ENCODE measurements at regions not wholly inside any gene's neighbourhood (a gene's known extent, or its start where the extent isn't known, plus 50 kb on each side); places are given as distances from the start of the nearest gene placed in this dataset.
"Not testable (repeated sequence)": the region's sequence is repeated elsewhere in the genome, so short reads cannot be mapped to it uniquely, and the experiment has no call there.

DNA sequence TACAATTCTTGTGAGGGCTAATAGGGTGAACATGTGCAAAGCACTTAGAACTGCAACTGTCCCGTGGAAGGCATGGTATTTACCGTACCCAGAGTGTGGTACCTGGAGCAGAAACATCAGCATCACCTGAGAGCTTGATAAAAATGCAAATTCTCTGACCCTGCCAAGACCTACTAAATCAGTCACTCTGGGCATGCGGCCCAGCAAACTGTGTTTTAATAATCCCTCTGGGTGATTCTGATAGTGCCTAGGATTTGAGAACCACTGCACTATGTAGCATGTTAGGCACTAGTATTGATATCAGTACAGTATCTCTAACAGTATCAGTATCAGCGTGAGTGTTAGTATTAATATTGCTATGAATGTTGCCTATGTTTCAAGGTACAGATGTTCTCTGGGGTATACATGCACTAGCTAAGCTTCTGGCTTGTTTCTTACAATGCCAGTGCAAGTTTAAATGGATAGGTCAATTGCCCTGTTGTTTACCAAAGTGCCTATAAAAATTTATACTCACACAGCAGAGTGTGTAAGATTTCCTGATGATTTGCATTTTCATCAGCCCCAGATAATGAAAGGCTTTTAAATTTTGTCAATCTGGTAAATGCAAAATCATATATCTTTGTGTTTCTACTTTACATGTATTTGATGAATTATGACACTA lies 354.0 kb downstream of the HS3ST1 start:
- DNase-seq (ENCODE audit: low read depth): no peak
- H3K4me3 ChIP-seq (replicated peaks; ENCODE audit: low read depth, low read length): no peak overlapping the region
- TF ChIP-seq, protein P1, sequence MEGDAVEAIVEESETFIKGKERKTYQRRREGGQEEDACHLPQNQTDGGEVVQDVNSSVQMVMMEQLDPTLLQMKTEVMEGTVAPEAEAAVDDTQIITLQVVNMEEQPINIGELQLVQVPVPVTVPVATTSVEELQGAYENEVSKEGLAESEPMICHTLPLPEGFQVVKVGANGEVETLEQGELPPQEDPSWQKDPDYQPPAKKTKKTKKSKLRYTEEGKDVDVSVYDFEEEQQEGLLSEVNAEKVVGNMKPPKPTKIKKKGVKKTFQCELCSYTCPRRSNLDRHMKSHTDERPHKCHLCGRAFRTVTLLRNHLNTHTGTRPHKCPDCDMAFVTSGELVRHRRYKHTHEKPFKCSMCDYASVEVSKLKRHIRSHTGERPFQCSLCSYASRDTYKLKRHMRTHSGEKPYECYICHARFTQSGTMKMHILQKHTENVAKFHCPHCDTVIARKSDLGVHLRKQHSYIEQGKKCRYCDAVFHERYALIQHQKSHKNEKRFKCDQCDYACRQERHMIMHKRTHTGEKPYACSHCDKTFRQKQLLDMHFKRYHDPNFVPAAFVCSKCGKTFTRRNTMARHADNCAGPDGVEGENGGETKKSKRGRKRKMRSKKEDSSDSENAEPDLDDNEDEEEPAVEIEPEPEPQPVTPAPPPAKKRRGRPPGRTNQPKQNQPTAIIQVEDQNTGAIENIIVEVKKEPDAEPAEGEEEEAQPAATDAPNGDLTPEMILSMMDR (IDR thresholded peaks at IDR 0.05; ENCODE audit: low read length, missing control alignments): no peak

DNA sequence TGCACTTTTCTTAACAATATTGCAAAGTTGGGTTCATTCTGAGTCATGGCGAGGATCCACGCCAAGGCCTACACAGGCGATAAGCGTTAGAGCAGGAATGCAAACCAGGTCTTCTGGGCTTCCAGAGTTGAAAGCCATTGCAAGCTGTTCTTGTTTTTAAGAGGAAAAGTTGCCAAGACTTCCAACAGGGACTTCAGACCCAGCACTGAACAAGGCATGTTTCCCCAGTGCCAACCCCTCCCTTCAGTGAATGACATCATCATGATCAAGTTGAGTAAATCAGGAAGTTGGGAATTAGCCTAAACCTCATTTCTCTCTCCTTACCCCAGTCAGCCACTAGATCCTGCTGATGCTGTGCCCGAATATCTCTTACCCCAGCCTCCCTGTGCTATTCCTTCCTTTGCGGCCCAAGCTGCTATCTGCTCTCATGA lies 355.1 kb downstream of the HS3ST1 start:
- TF ChIP-seq, protein P1 (IDR thresholded peaks at IDR 0.05; ENCODE audit: low read length, missing control alignments): no peak
- peak; percentile 95 for DNase-seq (ENCODE audit: low read depth)
- H3K4me3 ChIP-seq (replicated peaks; ENCODE audit: low read depth, low read length): no peak overlapping the region

DNA sequence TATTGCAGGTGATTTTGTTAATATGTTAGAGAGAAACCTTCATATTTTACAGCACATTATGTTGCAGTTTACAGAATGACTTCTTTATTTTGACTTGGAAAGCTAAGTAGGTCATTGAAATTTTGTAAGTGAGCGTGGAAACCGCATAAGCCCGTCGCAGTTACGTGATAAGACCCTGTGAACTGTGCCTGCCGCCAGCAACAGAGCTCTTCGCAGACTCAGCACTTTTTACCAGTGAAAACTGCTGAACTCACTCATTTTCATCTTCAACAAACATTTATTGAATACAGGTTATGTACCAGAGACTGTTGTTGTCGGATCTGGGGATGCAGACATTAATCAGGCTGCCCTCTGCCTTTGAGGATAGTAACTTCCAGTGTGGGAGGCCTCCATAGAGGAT lies 355.7 kb downstream of the HS3ST1 start:
- peak; percentile 4 for DNase-seq (ENCODE audit: low read depth)
- no peak overlapping the region for H3K4me3 ChIP-seq (replicated peaks; ENCODE audit: low read depth, low read length)
- TF ChIP-seq, protein P1 (IDR thresholded peaks at IDR 0.05; ENCODE audit: low read length, missing control alignments): no peak

GRCh38 chr4:11072463-11072862 lies 356.2 kb downstream of the HS3ST1 start:
- TF ChIP-seq, protein P1 (IDR thresholded peaks at IDR 0.05; ENCODE audit: low read length, missing control alignments): no peak
- DNase-seq (ENCODE audit: low read depth): no peak
- H3K4me3 ChIP-seq (replicated peaks; ENCODE audit: low read depth, low read length): no peak overlapping the region

DNA sequence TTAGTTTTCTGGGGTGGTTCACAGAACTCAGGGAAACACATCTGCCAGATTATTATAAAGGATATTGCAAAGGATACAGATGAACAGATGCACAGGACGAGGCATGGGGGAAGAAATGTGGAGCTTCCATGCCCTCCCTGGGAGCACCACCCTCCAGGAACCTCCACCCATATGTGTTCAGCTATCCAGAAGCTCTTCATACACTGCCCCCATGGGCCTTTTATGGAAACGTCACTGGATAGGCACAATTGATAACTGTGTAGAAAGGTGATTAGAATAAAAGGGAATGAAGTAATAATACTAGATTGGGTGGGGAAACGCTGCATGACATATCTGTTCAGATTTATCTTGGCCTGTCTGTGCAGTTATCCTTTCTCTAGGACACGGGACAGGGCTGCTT lies 357.9 kb downstream of the HS3ST1 start:
- no peak overlapping the region for H3K4me3 ChIP-seq (replicated peaks; ENCODE audit: low read depth, low read length)

DNA sequence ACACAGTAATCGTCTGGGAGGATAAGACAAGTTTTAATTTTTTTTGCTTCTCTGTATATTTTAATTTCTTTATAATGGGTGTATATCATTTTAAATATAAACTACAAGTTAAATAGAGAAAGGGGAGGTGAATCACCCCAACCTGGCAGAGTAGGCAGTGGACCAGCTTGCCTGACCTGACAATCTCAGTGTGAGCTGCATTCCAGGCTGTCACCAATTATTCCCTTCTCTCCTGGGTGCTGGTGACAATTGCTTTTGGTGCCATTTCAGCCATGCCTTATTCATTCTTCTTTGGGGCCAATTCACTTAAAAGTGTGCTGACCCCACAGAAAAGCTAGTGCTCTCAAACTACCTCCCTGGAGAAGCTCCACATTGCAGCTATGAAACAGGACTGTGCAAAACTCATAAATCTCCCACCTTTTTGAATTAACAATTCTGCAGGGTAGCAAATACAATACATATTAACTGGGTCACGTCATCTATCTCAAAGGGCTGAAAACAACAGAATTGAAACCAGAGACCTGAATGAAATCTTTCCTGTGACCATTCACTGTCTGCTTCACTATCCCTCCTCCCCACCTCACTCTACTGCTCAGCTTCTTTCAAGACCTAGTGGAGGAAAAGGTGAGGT lies 359.0 kb downstream of the HS3ST1 start:
- TF ChIP-seq, protein P1 (IDR thresholded peaks at IDR 0.05; ENCODE audit: low read length, missing control alignments): no peak
- no peak overlapping the region for H3K4me3 ChIP-seq (replicated peaks; ENCODE audit: low read depth, low read length)
- no peak for DNase-seq (ENCODE audit: low read depth)

More for the DNA sequence above, 357.9 kb downstream of the HS3ST1 start:
- TF ChIP-seq, protein P1 (IDR thresholded peaks at IDR 0.05; ENCODE audit: low read length, missing control alignments): no peak
- DNase-seq (ENCODE audit: low read depth): no peak

- DNase-seq (ENCODE audit: low read depth): no peak
- TF ChIP-seq, protein P1 (IDR thresholded peaks at IDR 0.05; ENCODE audit: low read length, missing control alignments): no peak
- no peak overlapping the region for H3K4me3 ChIP-seq (replicated peaks; ENCODE audit: low read depth, low read length)
Measured at GRCh38 chr4:11069083-11069482, 359.6 kb downstream of the HS3ST1 start.

- not testable (repeated sequence) for DNase-seq (ENCODE audit: low read depth); H3K4me3 ChIP-seq (replicated peaks; ENCODE audit: low read depth, low read length)
Measured at GRCh38 chr4:11066584-11066983, 362.1 kb downstream of the HS3ST1 start.

DNA sequence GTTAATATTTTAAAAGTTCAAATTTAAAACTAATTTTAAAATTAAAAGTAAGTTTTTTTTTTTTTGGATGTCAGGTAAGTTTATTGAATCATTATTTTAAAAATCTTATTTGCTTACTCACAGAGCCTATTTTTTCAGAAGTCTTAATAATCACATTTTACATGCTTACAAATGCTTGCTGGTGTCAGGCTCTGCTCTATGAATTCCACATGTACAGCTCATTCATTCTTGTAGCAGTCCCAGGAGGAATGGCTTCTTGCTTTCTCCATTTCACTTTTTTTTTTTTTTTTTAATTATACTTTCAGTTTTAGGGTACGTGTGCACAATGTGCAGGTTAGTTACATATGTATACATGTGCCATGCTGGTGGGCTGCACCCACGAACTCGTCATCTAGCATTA lies 368.1 kb downstream of the HS3ST1 start:
- DNase-seq (ENCODE audit: low read depth): not testable (repeated sequence)

GRCh38 chr4:11054937-11055336 lies 370.4 kb upstream of the CLNK start:
- not testable (repeated sequence) for DNase-seq (ENCODE audit: low read depth); H3K4me3 ChIP-seq (replicated peaks; ENCODE audit: low read depth, low read length)

More for the DNA sequence above, 368.1 kb downstream of the HS3ST1 start:
- H3K4me3 ChIP-seq (replicated peaks; ENCODE audit: low read depth, low read length): not testable (repeated sequence)
